B cell (primary cell): ENCODE measurements at regions not wholly inside any gene's neighbourhood (a gene's known extent, or its start where the extent isn't known, plus 50 kb on each side); places are given as distances from the start of the nearest gene placed in this dataset.
"Not testable (repeated sequence)": the region's sequence is repeated elsewhere in the genome, so short reads cannot be mapped to it uniquely, and the experiment has no call there.

Experiments
- ATAC-seq: fragments of 200-7000 bp; cut with Tn5 transposase; one replicate; pipeline ENCODE4 v1.10.0; 2021; ENCODE audit warnings: low read depth, mild to moderate bottlenecking, moderate number of reproducible peaks, moderate library complexity
- CTCF ChIA-PET: fragments of 350-600 bp; sonication (Branson Sonifier 250); formaldehyde crosslinking; loops from one replicate; lab custom pipeline; 2021; ENCODE audit warnings: antibody characterized with exemption, inconsistent platforms; lab: Charles Lee
- POLR2A ChIA-PET: fragments of 350-600 bp; sonication (Branson Sonifier 250); formaldehyde crosslinking; loops from one replicate; lab custom pipeline; 2021; ENCODE audit warnings: antibody characterized with exemption; lab: Charles Lee
- DNase-seq: peaks from one replicate; pipeline ENCODE4 v3.0.0; 2013
- H2AFZ ChIP-seq: 2 replicates; pipeline ENCODE4 v1.6.1; 2012; ENCODE audit warnings: mild to moderate bottlenecking, low read depth, low read length; ENCODE audit not compliant: insufficient read depth, poor library complexity, severe bottlenecking
- H3K27ac ChIP-seq, 2 donors: 1 replicate in 1 of 2; 2 replicates in 1 of 2; pipeline ENCODE4 v1.5.1; 2012 to 2013; ENCODE audit warnings: low read length in 2 of 2, mild to moderate bottlenecking in 2 of 2, moderate library complexity in 1 of 2
- H3K27me3 ChIP-seq, 4 experiments: fragments of 200-600 bp in 1 of 4; sonication (generic) in 1 of 4; replicated peaks in 1 of 4; 1 replicate in 2 of 4; 2 replicates in 2 of 4; pipeline versions ENCODE4 v1.6.1 to v1.7.0; 2013 to 2016; ENCODE audit warnings: low read length in 3 of 4, mild to moderate bottlenecking in 2 of 4, mixed read lengths in 1 of 4, moderate library complexity in 1 of 4; ENCODE audit not compliant: insufficient read depth in 4 of 4, control insufficient read depth in 3 of 4; ENCODE audit errors: control extremely low read depth in 1 of 4
- H3K36me3 ChIP-seq, 2 experiments: replicated peaks in 1 of 2; 1 replicate in 1 of 2; 2 replicates in 1 of 2; pipeline versions ENCODE4 v1.6.1 to v1.7.1; 2013; ENCODE audit warnings: low read length in 1 of 2; ENCODE audit not compliant: insufficient read depth in 2 of 2, control insufficient read depth in 1 of 2; ENCODE audit errors: control extremely low read depth in 1 of 2, extremely low read depth in 1 of 2
- H3K4me1 ChIP-seq, 2 donors: fragments of 200-600 bp in 1 of 2; sonication (generic) in 1 of 2; 1 replicate in 1 of 2; 2 replicates in 1 of 2; pipeline versions ENCODE4 v1.5.1 to v1.6.1; 2013 to 2017; ENCODE audit warnings: low read length in 2 of 2; ENCODE audit not compliant: control insufficient read depth in 2 of 2, insufficient read depth in 2 of 2
- H3K4me2 ChIP-seq: replicated peaks from 2 replicates; pipeline ENCODE3; 2012; ENCODE audit warnings: mild to moderate bottlenecking, low read depth, low read length; ENCODE audit not compliant: poor library complexity, severe bottlenecking
- H3K4me3 ChIP-seq, 5 experiments: fragments of 200-600 bp in 1 of 5; sonication (generic) in 1 of 5; 1 replicate in 3 of 5; 2 replicates in 2 of 5; pipeline versions ENCODE4 v1.5.1 to v1.7.0; 2011 to 2016; ENCODE audit warnings: low read length in 4 of 5, mild to moderate bottlenecking in 4 of 5, low read depth in 2 of 5, control low read depth in 1 of 5, moderate library complexity in 1 of 5; ENCODE audit not compliant: insufficient read depth in 1 of 5; ENCODE audit errors: control extremely low read depth in 1 of 5, extremely low read depth in 1 of 5
- H3K79me2 ChIP-seq: fragments of 200-600 bp; sonication (generic); one replicate; pipeline ENCODE4 v1.6.0; 2016; ENCODE audit warnings: low read length; ENCODE audit not compliant: control insufficient read depth, insufficient read depth
- H3K9ac ChIP-seq: fragments of 200-600 bp; sonication (generic); 2 replicates; pipeline ENCODE4 v1.6.1; 2017; ENCODE audit warnings: mild to moderate bottlenecking, low read length, moderate library complexity
- H3K9me3 ChIP-seq, 3 donors: one replicate each; pipeline versions ENCODE4 v1.6.1 to v1.7.1; 2013; ENCODE audit warnings: low read length in 2 of 3; ENCODE audit not compliant: control insufficient read depth in 2 of 3, insufficient read depth in 1 of 3; ENCODE audit errors: control extremely low read depth in 1 of 3
- H4K20me1 ChIP-seq: 2 replicates; pipeline ENCODE4 v1.6.0; 2012; ENCODE audit warnings: mild to moderate bottlenecking, low read length; ENCODE audit not compliant: insufficient read depth, control insufficient read depth, poor library complexity, severe bottlenecking
- H3K27ac Mint-ChIP-seq: one replicate; pipeline ENCODE4 v1.8.0; 2021; ENCODE audit warnings: mixed read lengths
- H3K27me3 Mint-ChIP-seq: one replicate; pipeline ENCODE4 v1.8.0; 2021; ENCODE audit warnings: mixed read lengths
- H3K4me1 Mint-ChIP-seq: one replicate; pipeline ENCODE4 v1.8.0; 2021; ENCODE audit warnings: mixed read lengths
- H3K4me3 Mint-ChIP-seq: one replicate; pipeline ENCODE4 v1.8.0; 2021; ENCODE audit warnings: mixed read lengths
- H3K9me3 Mint-ChIP-seq: one replicate; pipeline ENCODE4 v1.8.0; 2022; ENCODE audit warnings: mixed read lengths; ENCODE audit not compliant: insufficient read depth
- WGBS: methylation state at CpG from one replicate; pipeline ENCODE4 v1.1.5; 2013; ENCODE audit warnings: missing lambda C conversion rate; ENCODE audit not compliant: insufficient coverage; 5-methylcytosine and 5-hydroxymethylcytosine counted together
- intact Hi-C: fragments of 100-400 bp; cut with micrococcal nuclease; formaldehyde crosslinking; loops from one replicate; pipeline ENCODE4 v1.10.0; 2022

GRCh38 chrX:18768-19454 is 262.3 kb upstream of the PLCXD1 start:
- WGBS = no CpG with 5 or more reads among the region's 47 CpGs
- H3K27me3 Mint-ChIP-seq, POLR2A ChIA-PET, H3K4me2 ChIP-seq, H4K20me1 ChIP-seq, H3K79me2 ChIP-seq, H3K9me3 ChIP-seq, DNase-seq, intact Hi-C loops, H2AFZ ChIP-seq, H3K27me3 ChIP-seq, H3K4me1 ChIP-seq, H3K4me1 Mint-ChIP-seq, CTCF ChIA-PET, H3K9ac ChIP-seq, H3K4me3 ChIP-seq, H3K27ac ChIP-seq, H3K9me3 Mint-ChIP-seq, H3K4me3 Mint-ChIP-seq, H3K27ac Mint-ChIP-seq, H3K36me3 ChIP-seq: not testable (repeated sequence)
- ATAC-seq = peak; percentile 89

GRCh38 chrX:19455-19827 is 261.7 kb upstream of the PLCXD1 start:
- H3K27me3 ChIP-seq, CTCF ChIA-PET, H3K9me3 Mint-ChIP-seq, H3K27ac ChIP-seq, intact Hi-C loops, H2AFZ ChIP-seq, H3K9me3 ChIP-seq, H3K36me3 ChIP-seq, H3K27ac Mint-ChIP-seq, H3K4me1 Mint-ChIP-seq, DNase-seq, H3K4me1 ChIP-seq, H3K27me3 Mint-ChIP-seq, H4K20me1 ChIP-seq, POLR2A ChIA-PET, H3K9ac ChIP-seq, H3K79me2 ChIP-seq, H3K4me3 ChIP-seq, H3K4me3 Mint-ChIP-seq: not testable (repeated sequence)
- ATAC-seq = peak; percentile 22
- peak overlapping the region; percentile 47 for H3K4me2 ChIP-seq
- no CpG with 5 or more reads among the region's 41 CpGs for WGBS
